ENCODE measurements at regions not wholly inside any gene's neighbourhood (a gene's known extent, or its start where the extent isn't known, plus 50 kb on each side); places are given as distances from the start of the nearest gene placed in this dataset.

- TF ChIP-seq ATF3 (IDR thresholded peaks at IDR 0.05) (no peak), REST (IDR thresholded peaks at IDR 0.05; ENCODE audit: low read depth) (no peak), CTCF (IDR thresholded peaks at IDR 0.05 in 2 of 3, conservative IDR thresholded peaks at IDR 0.05 in 1 of 3; ENCODE audit: borderline replicate concordance in 1 of 3, insufficient read depth in 1 of 3, low read depth in 2 of 3, low read length in 2 of 3) (no peak), MAX (IDR thresholded peaks at IDR 0.05) (no peak), POLR2A (IDR thresholded peaks at IDR 0.05; ENCODE audit: borderline replicate concordance, extremely low read depth, insufficient read depth, insufficient read length) (no peak), EZH2 (IDR thresholded peaks at IDR 0.05) (no peak), YY1 (IDR thresholded peaks at IDR 0.05; ENCODE audit: extremely low read depth, insufficient replicate concordance, low read depth, low read length) (no peak), CEBPB (IDR thresholded peaks at IDR 0.05; ENCODE audit: low read depth) (no peak), JUND (IDR thresholded peaks at IDR 0.05) (no peak), ZNF274 (IDR thresholded peaks at IDR 0.05; ENCODE audit: low read depth, low read length) (no peak), EZH2phosphoT487 (IDR thresholded peaks at IDR 0.05; ENCODE audit: borderline replicate concordance) (no peak)
Measured at GRCh38 chr4:156036496-156036895, 82.8 kb upstream of the CTSO start.

All from HCT116 (cell line).